Neural cell (in vitro differentiated cells): ENCODE measurements at regions not wholly inside any gene's neighbourhood (a gene's known extent, or its start where the extent isn't known, plus 50 kb on each side); places are given as distances from the start of the nearest gene placed in this dataset.

Experiments
- H2AFZ ChIP-seq: fragments of 200-600, 300-800 bp; sonication (generic), shearing (Covaris generic); 2 replicates; pipeline ENCODE4 v1.6.0; 2014; ENCODE audit warnings: low read depth, mild to moderate bottlenecking, antibody characterized with exemption, low read length, moderate library complexity
- H3F3A ChIP-seq: fragments of 200-600 bp; shearing (Covaris generic); 2 replicates; pipeline ENCODE4 v1.6.1; 2016; ENCODE audit warnings: mild to moderate bottlenecking, moderate library complexity, mixed read lengths, antibody characterized with exemption, low read length; ENCODE audit not compliant: insufficient read depth, poor library complexity, severe bottlenecking
- H3K27ac ChIP-seq: fragments of 200-600, 300-800 bp; sonication (generic), shearing (Covaris generic); 2 replicates; pipeline ENCODE4 v1.5.1; 2014; ENCODE audit warnings: mild to moderate bottlenecking, low read length, moderate library complexity
- H3K27me3 ChIP-seq: fragments of 300-800, 200-600 bp; sonication (generic), shearing (Covaris generic); 2 replicates; pipeline ENCODE4 v1.6.0; 2014; ENCODE audit warnings: mild to moderate bottlenecking, low read depth, low read length, moderate library complexity; ENCODE audit not compliant: insufficient read depth
- H3K36me3 ChIP-seq: fragments of 300-800, 200-600 bp; sonication (generic), shearing (Covaris generic); 2 replicates; pipeline ENCODE4 v1.5.1; 2014; ENCODE audit warnings: mild to moderate bottlenecking, antibody characterized with exemption, low read length, moderate library complexity; ENCODE audit not compliant: insufficient read depth
- H3K4me2 ChIP-seq: fragments of 300-800, 200-600 bp; sonication (generic), shearing (Covaris generic); 2 replicates; pipeline ENCODE4 v1.6.0; 2014; ENCODE audit warnings: mild to moderate bottlenecking, low read length
- H3K4me3 ChIP-seq: fragments of 300-800, 200-600 bp; sonication (generic), shearing (Covaris generic); 2 replicates; pipeline ENCODE4 v1.5.1; 2014; ENCODE audit warnings: mild to moderate bottlenecking, low read length, moderate library complexity
- H3K79me2 ChIP-seq: fragments of 200-600 bp; shearing (Covaris generic); replicated peaks from 2 replicates; pipeline ENCODE4 v1.6.0; 2014; ENCODE audit warnings: mild to moderate bottlenecking, low read length, moderate library complexity; ENCODE audit not compliant: insufficient read depth
- H3K9ac ChIP-seq: fragments of 300-800, 200-600 bp; sonication (generic), shearing (Covaris generic); 2 replicates; pipeline ENCODE4 v1.6.1; 2016; ENCODE audit warnings: mild to moderate bottlenecking, low read length, mixed read lengths
- H3K9me2 ChIP-seq: fragments of 200-600 bp; shearing (Covaris generic); 2 replicates; pipeline ENCODE4 v1.6.1; 2016; ENCODE audit warnings: mild to moderate bottlenecking, low read length, mixed read lengths; ENCODE audit not compliant: insufficient read depth
- H3K9me3 ChIP-seq: fragments of 200-600, 300-800 bp; sonication (generic), shearing (Covaris generic); 2 replicates; pipeline ENCODE4 v1.6.1; 2016; ENCODE audit warnings: mild to moderate bottlenecking, mixed run types, low read length, moderate library complexity, mixed read lengths
- H4K20me1 ChIP-seq: fragments of 200-600 bp; shearing (Covaris generic); 2 replicates; pipeline ENCODE4 v1.6.1; 2016; ENCODE audit warnings: mild to moderate bottlenecking, mixed run types; ENCODE audit not compliant: insufficient read depth
- EP300 ChIP-seq: fragments of 450-650 bp; conservative IDR thresholded peaks from 2 replicates; pipeline ENCODE4 v1.6.1; 2014; ENCODE audit warnings: antibody characterized with exemption, mild to moderate bottlenecking, moderate library complexity; ENCODE audit not compliant: poor library complexity, severe bottlenecking
- EZH2 ChIP-seq: fragments of 200-600, 300-800 bp; shearing (Covaris generic), sonication (generic); IDR thresholded peaks from 2 replicates; pipeline ENCODE4 v1.6.1; 2014; ENCODE audit warnings: antibody characterized with exemption, low read length, borderline replicate concordance, mild to moderate bottlenecking; ENCODE audit not compliant: insufficient read depth, poor library complexity, severe bottlenecking
- MXI1 ChIP-seq: fragments of 450-650 bp; conservative IDR thresholded peaks from 2 replicates; pipeline ENCODE4 v1.6.1; 2014; ENCODE audit warnings: antibody characterized with exemption, mild to moderate bottlenecking; ENCODE audit not compliant: poor library complexity, severe bottlenecking
- POLR2AphosphoS5 ChIP-seq: IDR thresholded peaks from 2 replicates; pipeline ENCODE4 v1.6.1; 2012
- RAD21 ChIP-seq: fragments of 450-650 bp; conservative IDR thresholded peaks from 2 replicates; pipeline ENCODE4 v1.6.1; 2014; ENCODE audit warnings: antibody characterized with exemption, mild to moderate bottlenecking, moderate library complexity
- SMC3 ChIP-seq: fragments of 450-650 bp; conservative IDR thresholded peaks from 2 replicates; pipeline ENCODE4 v1.6.1; 2014; ENCODE audit warnings: antibody characterized with exemption, mild to moderate bottlenecking, moderate library complexity; ENCODE audit not compliant: poor library complexity
- TAF1 ChIP-seq: IDR thresholded peaks from 2 replicates; pipeline ENCODE4 v1.6.1; 2012; ENCODE audit warnings: low read depth
- TF ChIP-seq, protein P1 (sequence below): fragments of 450-650 bp; IDR thresholded peaks from 2 replicates; pipeline ENCODE4 v1.5.1; 2014; ENCODE audit warnings: antibody characterized with exemption, mild to moderate bottlenecking, moderate library complexity; ENCODE audit not compliant: poor library complexity, severe bottlenecking
- TF ChIP-seq, protein P2 (sequence below): IDR thresholded peaks from 2 replicates; pipeline ENCODE4 v1.6.1; 2012; ENCODE audit warnings: borderline replicate concordance

- TF ChIP-seq EZH2 (no peak), POLR2AphosphoS5 (no peak), SMC3 (no peak), EP300 (no peak), RAD21 (no peak)
- TF ChIP-seq, protein P1, sequence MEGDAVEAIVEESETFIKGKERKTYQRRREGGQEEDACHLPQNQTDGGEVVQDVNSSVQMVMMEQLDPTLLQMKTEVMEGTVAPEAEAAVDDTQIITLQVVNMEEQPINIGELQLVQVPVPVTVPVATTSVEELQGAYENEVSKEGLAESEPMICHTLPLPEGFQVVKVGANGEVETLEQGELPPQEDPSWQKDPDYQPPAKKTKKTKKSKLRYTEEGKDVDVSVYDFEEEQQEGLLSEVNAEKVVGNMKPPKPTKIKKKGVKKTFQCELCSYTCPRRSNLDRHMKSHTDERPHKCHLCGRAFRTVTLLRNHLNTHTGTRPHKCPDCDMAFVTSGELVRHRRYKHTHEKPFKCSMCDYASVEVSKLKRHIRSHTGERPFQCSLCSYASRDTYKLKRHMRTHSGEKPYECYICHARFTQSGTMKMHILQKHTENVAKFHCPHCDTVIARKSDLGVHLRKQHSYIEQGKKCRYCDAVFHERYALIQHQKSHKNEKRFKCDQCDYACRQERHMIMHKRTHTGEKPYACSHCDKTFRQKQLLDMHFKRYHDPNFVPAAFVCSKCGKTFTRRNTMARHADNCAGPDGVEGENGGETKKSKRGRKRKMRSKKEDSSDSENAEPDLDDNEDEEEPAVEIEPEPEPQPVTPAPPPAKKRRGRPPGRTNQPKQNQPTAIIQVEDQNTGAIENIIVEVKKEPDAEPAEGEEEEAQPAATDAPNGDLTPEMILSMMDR, result no peak
- no peaks in the 10 kb centered on the region for H3K27me3 ChIP-seq
- H3K36me3 ChIP-seq, result no peaks in the 10 kb centered on the region
- H3K9me2 ChIP-seq, result no peaks in the 10 kb centered on the region
- no peaks in the 10 kb centered on the region for H3K9me3 ChIP-seq
- no peak overlapping the region for H3K4me2 ChIP-seq
- no peak overlapping the region for H3K27ac ChIP-seq
- H3F3A ChIP-seq, result no peaks in the 10 kb centered on the region
- no peaks in the 10 kb centered on the region for H4K20me1 ChIP-seq
- H3K4me3 ChIP-seq, result no peak overlapping the region
- no peak overlapping the region for H2AFZ ChIP-seq
- no peak overlapping the region for H3K9ac ChIP-seq
- no peaks in the 10 kb centered on the region for H3K79me2 ChIP-seq
Observed at GRCh38 chr5:3007577-3007976, 256.1 kb upstream of the IRX2 start.

- H3K9me3 ChIP-seq, result no peaks in the 10 kb centered on the region
- TF ChIP-seq TAF1, result no peak
- TF ChIP-seq, protein P1, result no peak
- no peak for TF ChIP-seq POLR2AphosphoS5
- no peak for TF ChIP-seq EZH2
- TF ChIP-seq RAD21, result no peak
- no peak for TF ChIP-seq EP300
- TF ChIP-seq, protein P2, sequence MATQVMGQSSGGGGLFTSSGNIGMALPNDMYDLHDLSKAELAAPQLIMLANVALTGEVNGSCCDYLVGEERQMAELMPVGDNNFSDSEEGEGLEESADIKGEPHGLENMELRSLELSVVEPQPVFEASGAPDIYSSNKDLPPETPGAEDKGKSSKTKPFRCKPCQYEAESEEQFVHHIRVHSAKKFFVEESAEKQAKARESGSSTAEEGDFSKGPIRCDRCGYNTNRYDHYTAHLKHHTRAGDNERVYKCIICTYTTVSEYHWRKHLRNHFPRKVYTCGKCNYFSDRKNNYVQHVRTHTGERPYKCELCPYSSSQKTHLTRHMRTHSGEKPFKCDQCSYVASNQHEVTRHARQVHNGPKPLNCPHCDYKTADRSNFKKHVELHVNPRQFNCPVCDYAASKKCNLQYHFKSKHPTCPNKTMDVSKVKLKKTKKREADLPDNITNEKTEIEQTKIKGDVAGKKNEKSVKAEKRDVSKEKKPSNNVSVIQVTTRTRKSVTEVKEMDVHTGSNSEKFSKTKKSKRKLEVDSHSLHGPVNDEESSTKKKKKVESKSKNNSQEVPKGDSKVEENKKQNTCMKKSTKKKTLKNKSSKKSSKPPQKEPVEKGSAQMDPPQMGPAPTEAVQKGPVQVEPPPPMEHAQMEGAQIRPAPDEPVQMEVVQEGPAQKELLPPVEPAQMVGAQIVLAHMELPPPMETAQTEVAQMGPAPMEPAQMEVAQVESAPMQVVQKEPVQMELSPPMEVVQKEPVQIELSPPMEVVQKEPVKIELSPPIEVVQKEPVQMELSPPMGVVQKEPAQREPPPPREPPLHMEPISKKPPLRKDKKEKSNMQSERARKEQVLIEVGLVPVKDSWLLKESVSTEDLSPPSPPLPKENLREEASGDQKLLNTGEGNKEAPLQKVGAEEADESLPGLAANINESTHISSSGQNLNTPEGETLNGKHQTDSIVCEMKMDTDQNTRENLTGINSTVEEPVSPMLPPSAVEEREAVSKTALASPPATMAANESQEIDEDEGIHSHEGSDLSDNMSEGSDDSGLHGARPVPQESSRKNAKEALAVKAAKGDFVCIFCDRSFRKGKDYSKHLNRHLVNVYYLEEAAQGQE, result no peak
- no peak for TF ChIP-seq MXI1
- no peaks in the 10 kb centered on the region for H4K20me1 ChIP-seq
- no peaks in the 10 kb centered on the region for H3K36me3 ChIP-seq
- no peak overlapping the region for H2AFZ ChIP-seq
- H3K79me2 ChIP-seq, result no peaks in the 10 kb centered on the region
- no peak overlapping the region for H3K9ac ChIP-seq
- no peak overlapping the region for H3K27ac ChIP-seq
- no peaks in the 10 kb centered on the region for H3K9me2 ChIP-seq
- H3K4me3 ChIP-seq, result no peak overlapping the region
- no peaks in the 10 kb centered on the region for H3F3A ChIP-seq
- no peaks in the 10 kb centered on the region for H3K27me3 ChIP-seq
- no peak overlapping the region for H3K4me2 ChIP-seq
Observed at GRCh38 chr5:3006961-3007551, 255.6 kb upstream of the IRX2 start.
